AG04450 (cell line): ENCODE measurements at regions not wholly inside any gene's neighbourhood (a gene's known extent, or its start where the extent isn't known, plus 50 kb on each side); places are given as distances from the start of the nearest gene placed in this dataset.

Experiments used
- CTCF ChIA-PET: fragments of 300-600, 350-600 bp; formaldehyde crosslinking; extraction: SDS; loops from one replicate; lab custom pipeline; 2022; ENCODE audit warnings: antibody characterized with exemption, inconsistent platforms; lab: Charles Lee
- POLR2A ChIA-PET: fragments of 350-600 bp; formaldehyde crosslinking; extraction: SDS; loops from one replicate; lab custom pipeline; 2021; ENCODE audit warnings: antibody characterized with exemption, inconsistent platforms; lab: Yijun Ruan, JAX
- DNase-seq: peaks from one replicate; pipeline ENCODE4 v3.0.0-alpha.2; 2011; ENCODE audit warnings: low read depth, low spot score
- H3K27ac ChIP-seq: one replicate; pipeline ENCODE4 v1.5.1; 2012; ENCODE audit warnings: low read depth, low read length, control low read depth
- H3K27me3 ChIP-seq: one replicate; pipeline ENCODE4 v1.6.0; 2012; ENCODE audit warnings: low read length; ENCODE audit not compliant: control insufficient read depth, insufficient read depth
- H3K4me3 ChIP-seq: 2 replicates; pipeline ENCODE4 v1.5.1; 2011; ENCODE audit warnings: mild to moderate bottlenecking, low read depth, low read length, control low read depth
- H3K9me3 ChIP-seq: 2 replicates; pipeline ENCODE4 v1.5.1; 2012; ENCODE audit warnings: low read length; ENCODE audit not compliant: control insufficient read depth, insufficient read depth
- CTCF ChIP-seq: IDR thresholded peaks from 2 replicates; pipeline ENCODE4 v1.5.1; 2011; ENCODE audit warnings: low read depth, low read length, control low read depth, inconsistent platforms

- H3K9me3 ChIP-seq: peaks cover 18% of the 10 kb centered on the region
- ChIA-PET CTCF (no interaction called here), POLR2A (interaction anchor here (2.4 kb wide), 1 partner anchor 22 kb away, joined by 6 read pairs; no protein-coding TSS in a partner anchor)
- TF ChIP-seq CTCF: no peak
- H3K4me3 ChIP-seq: no peak overlapping the region
- no peak for DNase-seq
- peaks cover 6% of the 10 kb centered on the region for H3K27me3 ChIP-seq
- H3K27ac ChIP-seq: no peak overlapping the region
Measured at GRCh38 chr12:123092866-123093265, 58.0 kb downstream of the PITPNM2 start.

- Histone ChIP-seq H3K27me3 (peaks cover 5% of the 10 kb centered on the region), H3K9me3 (peaks cover 18% of the 10 kb centered on the region), H3K4me3 (no peak overlapping the region), H3K27ac (no peak overlapping the region)
- POLR2A ChIA-PET: interaction anchor here (2.4 kb wide), 1 partner anchor 24 kb away, joined by 6 read pairs; no protein-coding TSS in a partner anchor
- CTCF ChIA-PET: no interaction called here
- DNase-seq: no peak
- no peak for TF ChIP-seq CTCF
Measured at GRCh38 chr12:123091230-123092150, 59.4 kb downstream of the PITPNM2 start.

GRCh38 chr12:123089631-123090353 lies 61.1 kb downstream of the PITPNM2 start:
- ChIA-PET POLR2A (interaction anchor here (0.7 to 0.9 kb wide), 2 partner anchors 38 to 143 kb away, joined by 3 to 6 read pairs; no protein-coding TSS in a partner anchor), CTCF (interaction anchor here (1.6 kb wide), 1 partner anchor 148 kb away, joined by 3 read pairs; no protein-coding TSS in a partner anchor)
- H3K27ac ChIP-seq: peak overlapping the region; percentile 65
- peak; percentile 89 for DNase-seq
- no peak overlapping the region for H3K4me3 ChIP-seq
- H3K9me3 ChIP-seq: peaks cover 18% of the 10 kb centered on the region
- H3K27me3 ChIP-seq: peaks cover 8% of the 10 kb centered on the region
- TF ChIP-seq CTCF: no peak

- no peak for TF ChIP-seq CTCF
- no peak for DNase-seq
- H3K27ac ChIP-seq: no peak overlapping the region
- POLR2A ChIA-PET: interaction anchor here (0.7 to 0.9 kb wide), 2 partner anchors 39 to 142 kb away, joined by 3 to 6 read pairs; no protein-coding TSS in a partner anchor
- peaks cover 18% of the 10 kb centered on the region for H3K9me3 ChIP-seq
- no peak overlapping the region for H3K4me3 ChIP-seq
- CTCF ChIA-PET: interaction anchor here (1.6 kb wide), 1 partner anchor 149 kb away, joined by 3 read pairs; no protein-coding TSS in a partner anchor
- H3K27me3 ChIP-seq: peaks cover 10% of the 10 kb centered on the region
Measured at GRCh38 chr12:123089140-123089539, 61.8 kb downstream of the PITPNM2 start.
